ENCODE measurements at regions not wholly inside any gene's neighbourhood (a gene's known extent, or its start where the extent isn't known, plus 50 kb on each side); places are given as distances from the start of the nearest gene placed in this dataset.

- TF ChIP-seq POLR2AphosphoS5 (IDR thresholded peaks at IDR 0.05; ENCODE audit: low read depth, low read length) (no peak), POLR2A (IDR thresholded peaks at IDR 0.05; ENCODE audit: low read depth, low read length) (no peak), TAF1 (IDR thresholded peaks at IDR 0.05; ENCODE audit: borderline replicate concordance, low read depth, low read length) (no peak)
Measured at GRCh38 chr3:152011812-152012735, 138.6 kb downstream of the SUCNR1 start.
